NB4 (cell line): ENCODE measurements at regions not wholly inside any gene's neighbourhood (a gene's known extent, or its start where the extent isn't known, plus 50 kb on each side); places are given as distances from the start of the nearest gene placed in this dataset.

Source experiments
- CTCF ChIP-seq: IDR thresholded peaks from one replicate; pipeline ENCODE4 v1.5.1; 2012; ENCODE audit warnings: low read depth, low read length
- MAX ChIP-seq: IDR thresholded peaks from 2 replicates; pipeline ENCODE4 v1.6.1; 2011; ENCODE audit warnings: low read depth, low read length

- no peak for TF ChIP-seq CTCF
- TF ChIP-seq MAX, result no peak
Observed at GRCh38 chr3:144055604-144056003, 84.0 kb downstream of the DIPK2A start.
